Esophagus muscularis mucosa (tissue), 4 donors: ENCODE measurements at regions not wholly inside any gene's neighbourhood (a gene's known extent, or its start where the extent isn't known, plus 50 kb on each side); places are given as distances from the start of the nearest gene placed in this dataset.

Experiments used
- DNase-seq: peaks from one replicate; pipeline ENCODE4 v3.0.0-alpha.2; 2017; ENCODE audit errors: extremely low spot score
- H3K27ac ChIP-seq, 4 donors: fragments of 200-600 bp; sonication (generic); replicated peaks in 1 of 4; 1 replicate in 3 of 4; 2 replicates in 1 of 4; pipeline ENCODE4 v1.5.1; 2016 to 2019; ENCODE audit warnings: mild to moderate bottlenecking in 1 of 4
- H3K27me3 ChIP-seq, 4 donors: fragments of 200-600 bp; sonication (generic); one replicate each; pipeline versions ENCODE4 v1.5.1 to v1.6.0; 2016 to 2019
- H3K36me3 ChIP-seq, 4 donors: fragments of 200-600 bp; sonication (generic); one replicate each; pipeline ENCODE4 v1.5.1; 2016 to 2019
- H3K4me1 ChIP-seq, 4 donors: fragments of 200-600 bp; sonication (generic); one replicate each; pipeline ENCODE4 v1.5.1; 2016 to 2019
- H3K4me3 ChIP-seq, 4 donors: fragments of 200-600 bp; sonication (generic); 1 replicate in 2 of 4; 2 replicates in 2 of 4; pipeline ENCODE4 v1.5.1; 2016 to 2019; ENCODE audit warnings: mild to moderate bottlenecking in 4 of 4, moderate library complexity in 1 of 4
- H3K9me3 ChIP-seq, 4 donors: fragments of 200-600 bp; sonication (generic); 1 replicate in 3 of 4; 2 replicates in 1 of 4; pipeline ENCODE4 v1.5.1; 2016 to 2019
- CTCF ChIP-seq, 3 experiments: fragments of 200-600 bp in 2 of 3; fragments of 450-650 bp in 1 of 3; sonication (generic) in 2 of 3; IDR thresholded peaks; one replicate each; pipeline ENCODE4 v1.5.1; 2017 to 2019; ENCODE audit warnings: antibody characterized with exemption in 3 of 3, mild to moderate bottlenecking in 2 of 3, moderate library complexity in 1 of 3
- EP300 ChIP-seq: sonication (generic); formaldehyde crosslinking; IDR thresholded peaks from one replicate; pipeline ENCODE4 v1.6.1; 2017; ENCODE audit warnings: antibody characterized with exemption
- POLR2A ChIP-seq: fragments of 450-650 bp; IDR thresholded peaks from one replicate; pipeline ENCODE4 v1.6.1; 2017; ENCODE audit warnings: antibody characterized with exemption, moderate library complexity, mild to moderate bottlenecking, low read depth
- POLR2AphosphoS5 ChIP-seq, 2 donors: sonication (generic); formaldehyde crosslinking; IDR thresholded peaks; one replicate each; pipeline ENCODE4 v1.6.1; 2017; ENCODE audit warnings: antibody characterized with exemption in 2 of 2
- WGBS: methylation state at CpG from one replicate; pipeline ENCODE4 v1.1.5; 2018; 5-methylcytosine and 5-hydroxymethylcytosine counted together
- intact Hi-C: fragments of 100-400 bp; cut with DNase I; formaldehyde crosslinking; loops from one replicate; pipeline ENCODE4 v1.15.1; 2023

- 78% methylated on average over 5 of the region's 6 CpGs for WGBS
- no peak overlapping the region for H3K27ac ChIP-seq
- intact Hi-C loops: no loop called here
These were observed 413.1 kb downstream of the TCERG1L start for GRCh38 chr10:130898381-130898780.

GRCh38 chr10:130899856-130900255, 411.7 kb downstream of the TCERG1L start:
- no peaks in the 10 kb centered on the region for H3K9me3 ChIP-seq
- H3K4me1 ChIP-seq: no peaks in the 10 kb centered on the region
- peaks cover 0 to 22% (median 0%) of the 10 kb centered on the region in 4 donors for H3K27me3 ChIP-seq
- WGBS: 93% methylated on average over 6 of the region's 12 CpGs
- DNase-seq: no peak
- intact Hi-C loops: no loop called here
- H3K36me3 ChIP-seq: no peaks in the 10 kb centered on the region
- no peak overlapping the region for H3K4me3 ChIP-seq
- no peak overlapping the region for H3K27ac ChIP-seq
- no peak for TF ChIP-seq POLR2A
- no peak for TF ChIP-seq POLR2AphosphoS5 (IDR thresholded peaks at IDR 0.05)
- TF ChIP-seq CTCF (IDR thresholded peaks at IDR 0.05): no peak
- no peak for TF ChIP-seq EP300

More at GRCh38 chr10:130898381-130898780, 413.1 kb downstream of the TCERG1L start:
- H3K9me3 ChIP-seq: no peaks in the 10 kb centered on the region
- no peak for DNase-seq
- no peaks in the 10 kb centered on the region for H3K4me1 ChIP-seq
- peaks cover 0 to 19% (median 0%) of the 10 kb centered on the region in 4 donors for H3K27me3 ChIP-seq
- H3K36me3 ChIP-seq: no peaks in the 10 kb centered on the region
- TF ChIP-seq CTCF (IDR thresholded peaks at IDR 0.05) (no peak), POLR2A (no peak)
- H3K4me3 ChIP-seq: no peak overlapping the region

- Histone ChIP-seq H3K27ac (no peak overlapping the region), H3K36me3 (no peaks in the 10 kb centered on the region), H3K27me3 (peaks cover 0 to 20% (median 0%) of the 10 kb centered on the region in 4 donors), H3K4me1 (no peaks in the 10 kb centered on the region), H3K4me3 (no peak overlapping the region), H3K9me3 (no peaks in the 10 kb centered on the region)
- intact Hi-C loops: no loop called here
- 84% methylated on average over 12 of the region's 14 CpGs for WGBS
- no peak for DNase-seq
- TF ChIP-seq EP300 (no peak), POLR2A (no peak), CTCF (IDR thresholded peaks at IDR 0.05) (no peak), POLR2AphosphoS5 (IDR thresholded peaks at IDR 0.05) (no peak)
These were observed 410.9 kb downstream of the TCERG1L start for GRCh38 chr10:130900441-130901160.

- H3K9me3 ChIP-seq: no peaks in the 10 kb centered on the region
- no peak for DNase-seq
- peaks cover 0 to 20% (median 0%) of the 10 kb centered on the region in 4 donors for H3K27me3 ChIP-seq
- no peak overlapping the region for H3K27ac ChIP-seq
- intact Hi-C loops: no loop called here
- no peaks in the 10 kb centered on the region for H3K4me1 ChIP-seq
- TF ChIP-seq CTCF (IDR thresholded peaks at IDR 0.05): no peak
- TF ChIP-seq EP300: no peak
- TF ChIP-seq POLR2A: no peak
- TF ChIP-seq POLR2AphosphoS5 (IDR thresholded peaks at IDR 0.05): no peak
- 61% methylated on average over 14 of the region's 15 CpGs for WGBS
- no peak overlapping the region for H3K4me3 ChIP-seq
- no peaks in the 10 kb centered on the region for H3K36me3 ChIP-seq
These were observed 410.0 kb downstream of the TCERG1L start for GRCh38 chr10:130901311-130902165.
